Thyroid gland (tissue), 4 donors: ENCODE measurements at regions not wholly inside any gene's neighbourhood (a gene's known extent, or its start where the extent isn't known, plus 50 kb on each side); places are given as distances from the start of the nearest gene placed in this dataset.

Experiments used
- DNase-seq, 2 donors: peaks; one replicate each; pipeline ENCODE4 v3.0.0-alpha.2; 2019
- H3K27ac ChIP-seq, 3 donors: fragments of 200-600 bp; sonication (generic); 1 replicate in 2 of 3; 2 replicates in 1 of 3; pipeline ENCODE4 v1.5.1; 2016 to 2019; ENCODE audit warnings: mild to moderate bottlenecking in 1 of 3, moderate library complexity in 1 of 3
- H3K27me3 ChIP-seq: fragments of 200-600 bp; sonication (generic); one replicate; pipeline ENCODE4 v1.5.1; 2019
- H3K36me3 ChIP-seq, 2 donors: fragments of 200-600 bp; sonication (generic); one replicate each; pipeline ENCODE4 v1.5.1; 2016 to 2019
- H3K4me1 ChIP-seq, 2 donors: fragments of 200-600 bp; sonication (generic); one replicate each; pipeline ENCODE4 v1.5.1; 2017 to 2019
- H3K4me3 ChIP-seq, 3 donors: fragments of 200-600 bp; sonication (generic); replicated peaks in 1 of 3; 1 replicate in 2 of 3; 2 replicates in 1 of 3; pipeline ENCODE4 v1.5.1; 2016; ENCODE audit warnings: mild to moderate bottlenecking in 1 of 3
- H3K9me3 ChIP-seq: fragments of 200-600 bp; sonication (generic); one replicate; pipeline ENCODE4 v1.5.1; 2017
- POLR2A ChIP-seq, 2 donors: fragments of 450-650 bp; IDR thresholded peaks; one replicate each; pipeline ENCODE4 v1.6.1; 2017; ENCODE audit warnings: antibody characterized with exemption in 2 of 2, mild to moderate bottlenecking in 2 of 2, moderate library complexity in 1 of 2
- WGBS, 2 donors: methylation state at CpG; one replicate each; pipeline ENCODE4 v1.1.5; 2017; 5-methylcytosine and 5-hydroxymethylcytosine counted together
- intact Hi-C: fragments of 100-400 bp; cut with DNase I; formaldehyde crosslinking; loops from one replicate; pipeline ENCODE4 v1.15.1; 2023
- TF ChIP-seq, protein P1 (sequence below), 6 experiments: fragments of 200-600 bp in 3 of 6; fragments of 450-650 bp in 3 of 6; sonication (generic) in 3 of 6; IDR thresholded peaks; one replicate each; pipeline ENCODE4 v1.5.1; 2016 to 2019; ENCODE audit warnings: antibody characterized with exemption in 6 of 6, mild to moderate bottlenecking in 2 of 6, inconsistent platforms in 1 of 6, moderate library complexity in 1 of 6

DNA sequence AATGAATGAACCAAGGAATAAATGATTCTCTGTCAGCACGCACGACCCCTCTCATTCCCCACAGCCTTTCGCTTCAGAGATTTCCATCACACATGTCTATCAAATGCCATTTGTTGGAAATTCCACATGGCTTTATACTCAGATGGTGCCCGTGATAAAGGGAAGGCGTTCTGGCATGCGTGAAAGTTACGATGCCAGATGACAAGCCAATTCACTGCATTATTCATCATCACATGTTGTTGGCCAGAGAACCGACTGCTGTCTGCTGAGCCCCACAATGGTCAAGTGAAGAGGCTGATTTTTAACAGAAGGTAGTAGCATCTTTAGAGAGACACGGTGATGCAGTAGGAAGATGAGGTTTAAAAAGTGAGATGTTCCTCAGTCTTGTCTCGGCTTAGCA, 74.1 kb upstream of the FRMD4B start:
- DNase-seq: no peak
- Histone ChIP-seq H3K36me3 (no peaks in the 10 kb centered on the region), H3K27me3 (no peaks in the 10 kb centered on the region), H3K4me3 (no peak overlapping the region), H3K4me1 (peaks cover 0 to 7% of the 10 kb centered on the region in 2 donors), H3K27ac (no peak overlapping the region), H3K9me3 (no peaks in the 10 kb centered on the region)
- intact Hi-C loops: no loop called here
- 89 to 97% methylated on average over 10 of the region's 10 CpGs for WGBS, 2 donors
- no peak for TF ChIP-seq POLR2A (IDR thresholded peaks at IDR 0.05)
- TF ChIP-seq, protein P1, sequence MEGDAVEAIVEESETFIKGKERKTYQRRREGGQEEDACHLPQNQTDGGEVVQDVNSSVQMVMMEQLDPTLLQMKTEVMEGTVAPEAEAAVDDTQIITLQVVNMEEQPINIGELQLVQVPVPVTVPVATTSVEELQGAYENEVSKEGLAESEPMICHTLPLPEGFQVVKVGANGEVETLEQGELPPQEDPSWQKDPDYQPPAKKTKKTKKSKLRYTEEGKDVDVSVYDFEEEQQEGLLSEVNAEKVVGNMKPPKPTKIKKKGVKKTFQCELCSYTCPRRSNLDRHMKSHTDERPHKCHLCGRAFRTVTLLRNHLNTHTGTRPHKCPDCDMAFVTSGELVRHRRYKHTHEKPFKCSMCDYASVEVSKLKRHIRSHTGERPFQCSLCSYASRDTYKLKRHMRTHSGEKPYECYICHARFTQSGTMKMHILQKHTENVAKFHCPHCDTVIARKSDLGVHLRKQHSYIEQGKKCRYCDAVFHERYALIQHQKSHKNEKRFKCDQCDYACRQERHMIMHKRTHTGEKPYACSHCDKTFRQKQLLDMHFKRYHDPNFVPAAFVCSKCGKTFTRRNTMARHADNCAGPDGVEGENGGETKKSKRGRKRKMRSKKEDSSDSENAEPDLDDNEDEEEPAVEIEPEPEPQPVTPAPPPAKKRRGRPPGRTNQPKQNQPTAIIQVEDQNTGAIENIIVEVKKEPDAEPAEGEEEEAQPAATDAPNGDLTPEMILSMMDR (IDR thresholded peaks at IDR 0.05): no peak

DNA sequence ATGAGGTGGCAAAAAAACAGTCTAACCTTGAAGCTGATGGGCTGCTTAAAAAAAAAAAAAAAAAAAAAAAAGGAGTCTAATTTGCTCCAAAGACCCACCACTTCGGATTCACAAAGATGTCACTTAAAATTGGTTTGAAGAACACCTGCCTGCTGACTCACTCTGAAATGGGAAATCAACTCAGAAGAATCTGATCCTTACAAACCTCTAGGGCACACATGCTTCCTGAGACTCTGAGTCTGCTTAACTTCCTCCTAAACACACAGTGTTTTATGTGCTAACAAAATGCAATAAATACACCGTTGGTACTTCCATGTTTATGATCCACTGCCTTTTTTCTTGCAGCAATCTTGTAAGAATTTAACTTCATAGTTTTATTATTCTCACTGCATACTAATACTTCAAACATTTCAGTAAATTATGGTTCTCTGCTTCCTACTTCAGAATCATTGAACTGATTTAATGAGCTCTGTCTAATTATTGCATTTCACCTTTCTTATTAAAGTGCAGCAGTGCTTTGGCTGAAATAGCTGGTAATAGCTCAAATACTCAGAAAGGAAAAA, 73.0 kb upstream of the FRMD4B start:
- no peaks in the 10 kb centered on the region for H3K36me3 ChIP-seq
- intact Hi-C loops: no loop called here
- no peak for DNase-seq
- no peak overlapping the region for H3K4me3 ChIP-seq
- no peaks in the 10 kb centered on the region for H3K27me3 ChIP-seq
- no peaks in the 10 kb centered on the region for H3K9me3 ChIP-seq
- H3K27ac ChIP-seq: no peak overlapping the region
- no peak for TF ChIP-seq POLR2A (IDR thresholded peaks at IDR 0.05)
- TF ChIP-seq, protein P1 (IDR thresholded peaks at IDR 0.05): no peak
- peaks cover 0 to 14% of the 10 kb centered on the region in 2 donors for H3K4me1 ChIP-seq
- 55 to 57% methylated on average over 2 of the region's 2 CpGs for WGBS, 2 donors

GRCh38 chr3:69456631-69457030, 70.7 kb upstream of the FRMD4B start:
- no peak for TF ChIP-seq POLR2A (IDR thresholded peaks at IDR 0.05)
- TF ChIP-seq, protein P1 (IDR thresholded peaks at IDR 0.05): no peak
- H3K9me3 ChIP-seq: no peaks in the 10 kb centered on the region
- no peaks in the 10 kb centered on the region for H3K27me3 ChIP-seq
- no peak for DNase-seq
- no peaks in the 10 kb centered on the region for H3K36me3 ChIP-seq
- no peak overlapping the region for H3K27ac ChIP-seq
- H3K4me1 ChIP-seq: peaks cover 0 to 14% of the 10 kb centered on the region in 2 donors
- 94 to 95% methylated on average over 4 of the region's 4 CpGs for WGBS, 2 donors
- intact Hi-C loops: no loop called here
- H3K4me3 ChIP-seq: no peak overlapping the region

GRCh38 chr3:69454204-69454787, 68.4 kb upstream of the FRMD4B start:
- TF ChIP-seq, protein P1 (IDR thresholded peaks at IDR 0.05): no peak
- TF ChIP-seq POLR2A (IDR thresholded peaks at IDR 0.05): no peak
- H3K4me3 ChIP-seq: no peak overlapping the region
- no peaks in the 10 kb centered on the region for H3K9me3 ChIP-seq
- WGBS, 2 donors: 61 to 65% methylated on average over 5 to 8 of the region's 22 CpGs
- H3K27me3 ChIP-seq: no peaks in the 10 kb centered on the region
- H3K36me3 ChIP-seq: no peaks in the 10 kb centered on the region
- DNase-seq: peak in 1 of 2 donors; percentile 40
- peaks cover 0 to 13% of the 10 kb centered on the region in 2 donors for H3K4me1 ChIP-seq
- intact Hi-C loops: no loop called here
- no peak overlapping the region for H3K27ac ChIP-seq

GRCh38 chr3:69452295-69452694, 66.4 kb upstream of the FRMD4B start:
- WGBS, 2 donors: 86 to 92% methylated on average over 2 of the region's 2 CpGs

More at GRCh38 chr3:69452295-69452694, 66.4 kb upstream of the FRMD4B start:
- intact Hi-C loops: no loop called here
- no peaks in the 10 kb centered on the region for H3K27me3 ChIP-seq
- H3K4me1 ChIP-seq: peaks cover 0 to 13% of the 10 kb centered on the region in 2 donors
- DNase-seq: no peak
- no peaks in the 10 kb centered on the region for H3K36me3 ChIP-seq
- TF ChIP-seq, protein P1 (IDR thresholded peaks at IDR 0.05): no peak
- no peak for TF ChIP-seq POLR2A (IDR thresholded peaks at IDR 0.05)
- H3K4me3 ChIP-seq: no peak overlapping the region
- no peaks in the 10 kb centered on the region for H3K9me3 ChIP-seq
- H3K27ac ChIP-seq: no peak overlapping the region
